Transverse colon (tissue), 4 donors: ENCODE measurements at regions not wholly inside any gene's neighbourhood (a gene's known extent, or its start where the extent isn't known, plus 50 kb on each side); places are given as distances from the start of the nearest gene placed in this dataset.

Source experiments
- DNase-seq: peaks from one replicate; pipeline ENCODE4 v3.0.0-alpha.2; 2019
- H3K27ac ChIP-seq, 4 donors: fragments of 200-600 bp; sonication (generic); 2 replicates each; pipeline ENCODE4 v1.5.1; 2016 to 2018; ENCODE audit warnings: inconsistent platforms in 4 of 4
- H3K27me3 ChIP-seq: fragments of 200-600 bp; sonication (generic); 2 replicates; pipeline ENCODE4 v1.5.1; 2017; ENCODE audit warnings: inconsistent platforms
- H3K36me3 ChIP-seq, 4 donors: fragments of 200-600 bp; sonication (generic); 2 replicates each; pipeline ENCODE4 v1.5.1; 2017 to 2019; ENCODE audit warnings: inconsistent platforms in 4 of 4
- H3K4me1 ChIP-seq, 4 donors: fragments of 200-600 bp; sonication (generic); 2 replicates each; pipeline ENCODE4 v1.5.1; 2017 to 2020; ENCODE audit warnings: inconsistent platforms in 4 of 4
- H3K4me3 ChIP-seq, 4 donors: fragments of 200-600 bp; sonication (generic); 1 replicate in 1 of 4; 2 replicates in 3 of 4; pipeline versions ENCODE4 v1.5.1 to v1.6.1; 2017 to 2019; ENCODE audit warnings: inconsistent platforms in 4 of 4
- H3K9me3 ChIP-seq, 2 donors: fragments of 200-600 bp; sonication (generic); 2 replicates each; pipeline ENCODE4 v1.5.1; 2017 to 2019; ENCODE audit warnings: inconsistent platforms in 2 of 2
- EP300 ChIP-seq: sonication (generic); formaldehyde crosslinking; IDR thresholded peaks from one replicate; pipeline ENCODE4 v1.6.1; 2017; ENCODE audit warnings: antibody characterized with exemption, low read depth
- POLR2A ChIP-seq: fragments of 450-650 bp; IDR thresholded peaks from one replicate; pipeline ENCODE4 v1.6.1; 2016; ENCODE audit warnings: antibody characterized with exemption, mild to moderate bottlenecking, moderate library complexity
- POLR2AphosphoS5 ChIP-seq, 3 donors: sonication (generic); formaldehyde crosslinking; IDR thresholded peaks; one replicate each; pipeline ENCODE4 v1.6.1; 2016; ENCODE audit warnings: antibody characterized with exemption in 3 of 3
- WGBS, 2 donors: methylation state at CpG; one replicate each; pipeline ENCODE4 v1.1.5; 2018; ENCODE audit warnings: low coverage in 1 of 2; 5-methylcytosine and 5-hydroxymethylcytosine counted together
- in situ Hi-C, 4 donors: fragments of 200-750 bp; cut with MboI; loops; one replicate each; pipeline versions ENCODE4 v1.15.0 to v1.15.1; 2017; ENCODE audit warnings: low sequenced_read_pairs in 3 of 4, low pct_ligation_motif_present in 1 of 4, low pct_unique_long_range_greater_than_20kb in 1 of 4
- intact Hi-C: fragments of 100-400 bp; cut with DNase I; formaldehyde crosslinking; loops from one replicate; pipeline ENCODE4 v1.15.1; 2023; ENCODE audit warnings: low total_unique reads
- TF ChIP-seq, protein P1 (sequence below), 5 experiments: fragments of 200-600 bp in 3 of 5; fragments of 450-650 bp in 2 of 5; sonication (generic) in 3 of 5; IDR thresholded peaks; 1 replicate in 2 of 5; 2 replicates in 3 of 5; pipeline ENCODE4 v1.5.1; 2016 to 2017; ENCODE audit warnings: antibody characterized with exemption in 5 of 5, inconsistent platforms in 3 of 5, mild to moderate bottlenecking in 2 of 5, moderate library complexity in 1 of 5

DNA sequence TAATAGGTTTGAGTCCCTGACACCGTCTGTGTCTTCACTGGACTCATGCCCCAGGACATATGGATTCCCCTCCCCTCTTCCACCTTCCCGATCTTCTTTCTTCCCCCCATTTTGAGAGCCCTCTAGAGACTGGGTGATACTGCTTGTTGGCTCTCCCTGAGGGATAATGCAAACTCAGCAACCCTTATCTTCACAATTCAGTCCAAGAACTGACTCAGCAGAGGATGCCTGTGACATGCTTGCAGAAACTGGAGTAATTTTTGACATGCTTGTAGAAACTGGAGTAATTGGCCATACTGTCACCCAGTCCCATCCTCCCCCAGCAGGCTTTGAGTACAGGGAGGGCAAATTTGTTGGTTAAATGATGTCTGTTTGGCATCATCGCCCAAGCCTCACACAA lies 127.6 kb upstream of the CTTNBP2NL start:
- peak overlapping the region in 1 of 4 donors; percentile 22 for H3K27ac ChIP-seq
- no peak for DNase-seq
- WGBS, 2 donors: 79% methylated on average over 3 of the region's 3 CpGs; no CpG with 5 or more reads in 1 of the 2 donors
- H3K27me3 ChIP-seq: no peaks in the 10 kb centered on the region
- TF ChIP-seq POLR2AphosphoS5 (IDR thresholded peaks at IDR 0.05) (no peak), EP300 (no peak), POLR2A (no peak)
- TF ChIP-seq, protein P1, sequence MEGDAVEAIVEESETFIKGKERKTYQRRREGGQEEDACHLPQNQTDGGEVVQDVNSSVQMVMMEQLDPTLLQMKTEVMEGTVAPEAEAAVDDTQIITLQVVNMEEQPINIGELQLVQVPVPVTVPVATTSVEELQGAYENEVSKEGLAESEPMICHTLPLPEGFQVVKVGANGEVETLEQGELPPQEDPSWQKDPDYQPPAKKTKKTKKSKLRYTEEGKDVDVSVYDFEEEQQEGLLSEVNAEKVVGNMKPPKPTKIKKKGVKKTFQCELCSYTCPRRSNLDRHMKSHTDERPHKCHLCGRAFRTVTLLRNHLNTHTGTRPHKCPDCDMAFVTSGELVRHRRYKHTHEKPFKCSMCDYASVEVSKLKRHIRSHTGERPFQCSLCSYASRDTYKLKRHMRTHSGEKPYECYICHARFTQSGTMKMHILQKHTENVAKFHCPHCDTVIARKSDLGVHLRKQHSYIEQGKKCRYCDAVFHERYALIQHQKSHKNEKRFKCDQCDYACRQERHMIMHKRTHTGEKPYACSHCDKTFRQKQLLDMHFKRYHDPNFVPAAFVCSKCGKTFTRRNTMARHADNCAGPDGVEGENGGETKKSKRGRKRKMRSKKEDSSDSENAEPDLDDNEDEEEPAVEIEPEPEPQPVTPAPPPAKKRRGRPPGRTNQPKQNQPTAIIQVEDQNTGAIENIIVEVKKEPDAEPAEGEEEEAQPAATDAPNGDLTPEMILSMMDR (IDR thresholded peaks at IDR 0.05): no peak
- intact Hi-C loops (no loop called here), in situ Hi-C loops (no loop called here)
- H3K4me1 ChIP-seq: peaks cover 0 to 6% (median 2%) of the 10 kb centered on the region in 4 donors
- no peaks in the 10 kb centered on the region for H3K36me3 ChIP-seq
- H3K4me3 ChIP-seq: no peak overlapping the region
- no peaks in the 10 kb centered on the region for H3K9me3 ChIP-seq

DNA sequence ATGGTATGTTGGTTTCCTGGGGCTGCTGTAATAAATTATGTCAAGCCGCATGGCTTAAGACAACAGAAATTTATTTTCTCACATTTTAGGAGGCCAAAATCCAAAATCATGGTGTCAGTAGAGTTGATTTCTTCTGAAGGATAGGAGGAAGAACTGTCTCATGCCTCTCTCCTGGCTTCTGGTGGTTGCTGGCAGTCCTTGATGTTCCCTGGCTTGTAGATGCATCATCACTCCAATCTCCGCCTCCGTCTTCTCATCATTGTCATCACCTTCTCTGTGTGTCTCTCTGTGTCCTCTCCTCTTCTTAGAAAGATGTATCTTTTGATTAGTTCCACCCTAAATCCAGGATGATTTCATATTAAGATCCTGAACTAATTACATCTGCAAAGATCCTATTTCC lies 124.7 kb upstream of the CTTNBP2NL start:
- in situ Hi-C loops: no loop called here
- WGBS, 2 donors: 94 to 96% methylated on average over 3 of the region's 3 CpGs

DNA sequence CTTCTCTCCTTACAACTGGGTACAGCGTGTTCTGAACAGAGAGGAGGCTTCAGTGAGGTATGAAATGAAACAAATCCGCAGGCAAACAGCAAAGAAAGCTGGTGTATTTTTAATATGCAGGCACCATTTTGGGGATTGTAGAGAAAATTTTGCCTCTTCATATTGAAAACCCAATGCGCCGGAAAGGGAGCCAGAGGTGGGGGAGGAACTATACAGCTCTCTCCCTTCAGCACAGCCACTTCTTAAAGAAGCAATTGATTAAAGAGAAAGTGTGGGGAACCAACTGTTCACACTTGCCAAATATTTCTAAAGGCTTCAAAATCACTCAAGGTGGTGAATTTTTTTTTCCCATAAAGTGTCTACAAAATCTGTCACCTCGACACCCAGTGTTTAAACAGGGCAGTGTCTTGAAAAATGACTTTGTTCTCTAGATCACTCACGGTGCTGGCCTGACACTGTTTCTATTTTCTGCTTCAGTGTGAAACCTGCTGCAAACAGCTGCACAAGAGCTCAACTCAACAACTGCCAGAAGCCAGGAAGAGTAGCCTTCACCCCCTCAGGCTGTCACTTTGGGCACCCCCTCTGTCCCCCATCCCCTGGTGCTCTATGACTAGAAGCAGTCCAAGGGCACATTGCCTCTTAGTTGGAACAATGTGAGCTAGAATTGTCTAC lies 123.8 kb upstream of the CTTNBP2NL start:
- DNase-seq: no peak
- WGBS, 2 donors: 65 to 73% methylated on average over 5 to 6 of the region's 6 CpGs
- no peaks in the 10 kb centered on the region for H3K27me3 ChIP-seq
- TF ChIP-seq, protein P1 (IDR thresholded peaks at IDR 0.05): no peak
- TF ChIP-seq EP300: no peak
- no peak for TF ChIP-seq POLR2AphosphoS5 (IDR thresholded peaks at IDR 0.05)
- H3K9me3 ChIP-seq: no peaks in the 10 kb centered on the region
- in situ Hi-C loops (no loop called here), intact Hi-C loops (no loop called here)
- no peak overlapping the region for H3K27ac ChIP-seq
- H3K4me3 ChIP-seq: no peak overlapping the region
- H3K4me1 ChIP-seq: no peaks in the 10 kb centered on the region
- H3K36me3 ChIP-seq: no peaks in the 10 kb centered on the region

More for the DNA sequence above, 124.7 kb upstream of the CTTNBP2NL start:
- no peak overlapping the region for H3K4me3 ChIP-seq
- no peaks in the 10 kb centered on the region for H3K9me3 ChIP-seq
- H3K36me3 ChIP-seq: no peaks in the 10 kb centered on the region
- intact Hi-C loops: no loop called here
- H3K27me3 ChIP-seq: no peaks in the 10 kb centered on the region
- H3K4me1 ChIP-seq: no peaks in the 10 kb centered on the region
- TF ChIP-seq POLR2AphosphoS5 (IDR thresholded peaks at IDR 0.05): no peak
- TF ChIP-seq, protein P1 (IDR thresholded peaks at IDR 0.05): no peak
- no peak for TF ChIP-seq POLR2A
- TF ChIP-seq EP300: no peak
- H3K27ac ChIP-seq: no peak overlapping the region
- DNase-seq: no peak

DNA sequence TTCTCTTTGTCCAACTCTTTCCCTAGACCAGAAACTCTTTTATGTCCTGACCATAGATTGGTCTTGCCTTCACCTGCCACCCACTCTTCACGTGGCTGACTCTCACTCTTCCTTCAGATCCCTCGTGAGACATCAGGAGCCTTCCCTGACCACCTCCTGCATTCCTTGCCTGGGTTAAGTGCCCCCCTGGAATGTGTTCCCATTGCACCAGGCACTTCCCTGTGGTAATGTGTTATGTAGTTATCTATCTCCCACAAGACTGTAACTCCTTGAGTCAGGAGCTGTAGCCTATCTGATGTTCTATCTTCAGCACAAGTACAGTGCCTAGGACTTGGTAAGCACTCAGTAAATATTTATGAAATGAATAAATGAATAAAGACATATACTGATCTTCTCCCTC lies 111.2 kb upstream of the CTTNBP2NL start:
- no peak overlapping the region for H3K27ac ChIP-seq
- intact Hi-C loops (no loop called here), in situ Hi-C loops (no loop called here)
- no peak for DNase-seq
- no peak overlapping the region for H3K4me3 ChIP-seq
- no peaks in the 10 kb centered on the region for H3K27me3 ChIP-seq
- no peaks in the 10 kb centered on the region for H3K9me3 ChIP-seq
- no peaks in the 10 kb centered on the region for H3K36me3 ChIP-seq
- 48 to 60% methylated on average over 1 to 2 of the region's 2 CpGs for WGBS, 2 donors
- TF ChIP-seq POLR2AphosphoS5 (IDR thresholded peaks at IDR 0.05): no peak
- no peak for TF ChIP-seq EP300
- no peaks in the 10 kb centered on the region for H3K4me1 ChIP-seq

DNA sequence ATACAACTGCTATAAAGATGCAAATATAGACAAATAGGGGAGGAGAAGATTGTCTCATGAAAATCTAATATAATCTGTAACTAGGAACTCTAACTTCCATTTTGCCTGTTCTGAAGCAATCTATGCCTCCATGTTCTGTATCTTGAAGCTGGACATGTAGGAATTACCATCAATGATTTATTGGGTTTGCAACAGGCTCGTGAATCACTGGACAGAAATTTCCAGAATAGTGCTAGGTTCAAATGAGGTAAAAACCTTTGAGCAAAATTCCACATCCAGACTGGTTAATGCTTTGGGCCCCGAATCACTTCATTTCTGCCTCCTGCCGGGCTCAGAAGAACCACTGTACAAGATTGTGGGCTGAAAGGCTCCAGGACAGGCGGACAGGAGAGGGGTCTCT lies 110.7 kb upstream of the CTTNBP2NL start:
- no peak for TF ChIP-seq EP300
- TF ChIP-seq POLR2A: no peak
- TF ChIP-seq, protein P1 (IDR thresholded peaks at IDR 0.05): no peak
- TF ChIP-seq POLR2AphosphoS5 (IDR thresholded peaks at IDR 0.05): no peak
- intact Hi-C loops (no loop called here), in situ Hi-C loops (no loop called here)
- DNase-seq: no peak
- 65% methylated on average over 4 of the region's 4 CpGs; no CpG with 5 or more reads in 1 of the 2 donors for WGBS, 2 donors
- Histone ChIP-seq H3K27ac (no peak overlapping the region), H3K27me3 (no peaks in the 10 kb centered on the region), H3K9me3 (no peaks in the 10 kb centered on the region), H3K36me3 (no peaks in the 10 kb centered on the region), H3K4me3 (no peak overlapping the region), H3K4me1 (no peaks in the 10 kb centered on the region)
